SK-N-SH (cell line): ENCODE measurements at regions not wholly inside any gene's neighbourhood (a gene's known extent, or its start where the extent isn't known, plus 50 kb on each side); places are given as distances from the start of the nearest gene placed in this dataset.
A peak's percentile ranks its signal among the peaks of the same experiment; 100 is the strongest.

ENCODE experiments used
- GABPA ChIP-seq: IDR thresholded peaks from 2 replicates; pipeline ENCODE4 v1.4.0; 2012; ENCODE audit warnings: low read depth, mild to moderate bottlenecking
- NRF1 ChIP-seq: IDR thresholded peaks from 2 replicates; pipeline ENCODE4 v1.6.1; 2012; ENCODE audit warnings: low read depth, mild to moderate bottlenecking, low read length
- POLR2AphosphoS5 ChIP-seq: IDR thresholded peaks from 2 replicates; pipeline ENCODE4 v1.6.1; 2012; ENCODE audit warnings: low read depth, low read length
- RAD21 ChIP-seq: IDR thresholded peaks from 2 replicates; pipeline ENCODE4 v1.6.1; 2012; ENCODE audit warnings: mild to moderate bottlenecking, low read length
- RCOR1 ChIP-seq: fragments of 150-350 bp; IDR thresholded peaks from 2 replicates; pipeline ENCODE4 v1.6.1; 2017; ENCODE audit warnings: antibody characterized with exemption, low read length
- SMC3 ChIP-seq: IDR thresholded peaks from 2 replicates; pipeline ENCODE4 v1.6.1; 2012; ENCODE audit warnings: low read depth, low read length, improper control_type of control experiment
- TAF1 ChIP-seq: IDR thresholded peaks from 2 replicates; pipeline ENCODE4 v1.6.1; 2012; ENCODE audit warnings: low read depth, mild to moderate bottlenecking, low read length, moderate library complexity, borderline replicate concordance
- TEAD4 ChIP-seq: IDR thresholded peaks from 2 replicates; pipeline ENCODE4 v1.4.0; 2012; ENCODE audit warnings: mild to moderate bottlenecking, borderline replicate concordance; ENCODE audit not compliant: insufficient read depth
- YY1 ChIP-seq: IDR thresholded peaks from 2 replicates; pipeline ENCODE4 v1.4.0; 2012; ENCODE audit warnings: low read depth, mild to moderate bottlenecking
- TF ChIP-seq, protein P1 (sequence below): fragments of 200-600 bp; sonication (generic); IDR thresholded peaks from 2 replicates; pipeline ENCODE4 v1.6.1; 2017; ENCODE audit warnings: antibody characterized with exemption, mild to moderate bottlenecking, moderate library complexity
- TF ChIP-seq, protein P2 (sequence below): IDR thresholded peaks from 2 replicates; pipeline ENCODE4 v1.4.0; 2012; ENCODE audit warnings: low read depth
- TF ChIP-seq, protein P3 (sequence below): IDR thresholded peaks from 2 replicates; pipeline ENCODE4 v1.6.1; 2012; ENCODE audit warnings: mild to moderate bottlenecking, low read depth, low read length, moderate library complexity

DNA sequence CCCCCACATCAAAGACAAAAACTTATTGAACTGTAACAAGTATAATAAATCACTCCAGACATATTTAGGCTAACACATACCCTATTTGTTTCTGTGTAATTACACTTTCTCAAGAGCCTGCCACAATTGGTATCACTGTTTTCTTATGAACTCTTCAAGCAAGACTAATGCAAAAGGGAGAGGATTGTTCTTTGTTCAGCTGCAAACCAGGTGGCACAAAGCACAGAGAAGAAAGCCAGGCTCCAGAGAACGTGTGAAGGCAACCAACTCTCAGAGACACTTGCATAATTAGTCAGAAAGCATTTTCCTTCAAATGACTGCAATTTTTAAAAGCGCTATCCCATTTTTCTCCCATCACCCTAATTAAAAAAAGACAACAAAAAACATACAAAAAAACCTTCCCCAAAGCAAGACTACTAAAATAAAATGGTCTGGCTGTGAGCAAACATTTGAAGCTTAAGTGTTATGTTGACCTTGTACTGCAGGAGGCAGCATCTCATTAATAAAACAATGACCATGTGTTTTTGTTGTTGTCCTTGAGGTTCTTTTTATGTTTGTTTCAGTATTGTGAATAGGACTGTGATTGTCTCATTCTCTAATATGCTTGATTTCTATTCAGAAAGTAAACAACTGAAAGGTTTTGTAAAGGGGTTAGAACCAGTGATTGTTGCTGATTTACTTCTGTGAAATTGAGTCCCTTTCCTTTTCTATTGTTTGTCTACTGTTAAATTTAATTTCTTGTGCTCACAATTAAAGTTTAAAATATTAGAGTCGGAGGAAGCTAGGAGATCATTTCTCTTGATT is 452.7 kb upstream of the PDE3A start:
- TF ChIP-seq POLR2AphosphoS5 (no peak), GABPA (no peak), SMC3 (peak; percentile 86), YY1 (no peak), TAF1 (no peak), TEAD4 (no peak), NRF1 (no peak), RAD21 (peak; percentile 92), RCOR1 (no peak)
- TF ChIP-seq, protein P1, sequence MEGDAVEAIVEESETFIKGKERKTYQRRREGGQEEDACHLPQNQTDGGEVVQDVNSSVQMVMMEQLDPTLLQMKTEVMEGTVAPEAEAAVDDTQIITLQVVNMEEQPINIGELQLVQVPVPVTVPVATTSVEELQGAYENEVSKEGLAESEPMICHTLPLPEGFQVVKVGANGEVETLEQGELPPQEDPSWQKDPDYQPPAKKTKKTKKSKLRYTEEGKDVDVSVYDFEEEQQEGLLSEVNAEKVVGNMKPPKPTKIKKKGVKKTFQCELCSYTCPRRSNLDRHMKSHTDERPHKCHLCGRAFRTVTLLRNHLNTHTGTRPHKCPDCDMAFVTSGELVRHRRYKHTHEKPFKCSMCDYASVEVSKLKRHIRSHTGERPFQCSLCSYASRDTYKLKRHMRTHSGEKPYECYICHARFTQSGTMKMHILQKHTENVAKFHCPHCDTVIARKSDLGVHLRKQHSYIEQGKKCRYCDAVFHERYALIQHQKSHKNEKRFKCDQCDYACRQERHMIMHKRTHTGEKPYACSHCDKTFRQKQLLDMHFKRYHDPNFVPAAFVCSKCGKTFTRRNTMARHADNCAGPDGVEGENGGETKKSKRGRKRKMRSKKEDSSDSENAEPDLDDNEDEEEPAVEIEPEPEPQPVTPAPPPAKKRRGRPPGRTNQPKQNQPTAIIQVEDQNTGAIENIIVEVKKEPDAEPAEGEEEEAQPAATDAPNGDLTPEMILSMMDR: peak; percentile 84
- TF ChIP-seq, protein P2, sequence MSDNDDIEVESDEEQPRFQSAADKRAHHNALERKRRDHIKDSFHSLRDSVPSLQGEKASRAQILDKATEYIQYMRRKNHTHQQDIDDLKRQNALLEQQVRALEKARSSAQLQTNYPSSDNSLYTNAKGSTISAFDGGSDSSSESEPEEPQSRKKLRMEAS: 0 out of 2 replicates have a peak, but pooled peaks have one; percentile 35
- TF ChIP-seq, protein P3, sequence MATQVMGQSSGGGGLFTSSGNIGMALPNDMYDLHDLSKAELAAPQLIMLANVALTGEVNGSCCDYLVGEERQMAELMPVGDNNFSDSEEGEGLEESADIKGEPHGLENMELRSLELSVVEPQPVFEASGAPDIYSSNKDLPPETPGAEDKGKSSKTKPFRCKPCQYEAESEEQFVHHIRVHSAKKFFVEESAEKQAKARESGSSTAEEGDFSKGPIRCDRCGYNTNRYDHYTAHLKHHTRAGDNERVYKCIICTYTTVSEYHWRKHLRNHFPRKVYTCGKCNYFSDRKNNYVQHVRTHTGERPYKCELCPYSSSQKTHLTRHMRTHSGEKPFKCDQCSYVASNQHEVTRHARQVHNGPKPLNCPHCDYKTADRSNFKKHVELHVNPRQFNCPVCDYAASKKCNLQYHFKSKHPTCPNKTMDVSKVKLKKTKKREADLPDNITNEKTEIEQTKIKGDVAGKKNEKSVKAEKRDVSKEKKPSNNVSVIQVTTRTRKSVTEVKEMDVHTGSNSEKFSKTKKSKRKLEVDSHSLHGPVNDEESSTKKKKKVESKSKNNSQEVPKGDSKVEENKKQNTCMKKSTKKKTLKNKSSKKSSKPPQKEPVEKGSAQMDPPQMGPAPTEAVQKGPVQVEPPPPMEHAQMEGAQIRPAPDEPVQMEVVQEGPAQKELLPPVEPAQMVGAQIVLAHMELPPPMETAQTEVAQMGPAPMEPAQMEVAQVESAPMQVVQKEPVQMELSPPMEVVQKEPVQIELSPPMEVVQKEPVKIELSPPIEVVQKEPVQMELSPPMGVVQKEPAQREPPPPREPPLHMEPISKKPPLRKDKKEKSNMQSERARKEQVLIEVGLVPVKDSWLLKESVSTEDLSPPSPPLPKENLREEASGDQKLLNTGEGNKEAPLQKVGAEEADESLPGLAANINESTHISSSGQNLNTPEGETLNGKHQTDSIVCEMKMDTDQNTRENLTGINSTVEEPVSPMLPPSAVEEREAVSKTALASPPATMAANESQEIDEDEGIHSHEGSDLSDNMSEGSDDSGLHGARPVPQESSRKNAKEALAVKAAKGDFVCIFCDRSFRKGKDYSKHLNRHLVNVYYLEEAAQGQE: no peak
